Right cardiac atrium (tissue), 5 donors: ENCODE measurements at regions not wholly inside any gene's neighbourhood (a gene's known extent, or its start where the extent isn't known, plus 50 kb on each side); places are given as distances from the start of the nearest gene placed in this dataset.
A peak's percentile ranks its signal among the peaks of the same experiment; 100 is the strongest.

Source experiments
- ATAC-seq, 2 donors: fragments of 200-7000 bp; cut with Tn5 transposase; one replicate each; pipeline versions ENCODE4 v1.8.0 to v1.9.1; 2020; ENCODE audit warnings: moderate library complexity in 2 of 2, mild to moderate bottlenecking in 1 of 2
- DNase-seq, 3 donors: peaks; one replicate each; pipeline ENCODE4 v3.0.0-alpha.2; 2020
- H3K27ac ChIP-seq: one replicate; pipeline ENCODE4 v1.5.1; 2013; ENCODE audit warnings: mild to moderate bottlenecking, low read length, control low read depth, moderate library complexity
- H3K27me3 ChIP-seq: one replicate; pipeline ENCODE4 v1.6.1; 2013; ENCODE audit not compliant: control insufficient read depth, insufficient read depth
- H3K4me1 ChIP-seq: one replicate; pipeline ENCODE4 v1.6.1; 2013; ENCODE audit warnings: low read length; ENCODE audit not compliant: control insufficient read depth, insufficient read depth
- H3K4me3 ChIP-seq: one replicate; pipeline ENCODE4 v1.5.1; 2013; ENCODE audit warnings: low read length, control low read depth
- H3K9me3 ChIP-seq: one replicate; pipeline ENCODE4 v1.6.1; 2013; ENCODE audit warnings: low read length; ENCODE audit not compliant: control insufficient read depth
- WGBS: extraction: QIAGEN DNeasy Blood & Tissue Kit; methylation state at CpG from one replicate; pipeline ENCODE4 v1.1.7; 2013; 5-methylcytosine and 5-hydroxymethylcytosine counted together
- intact Hi-C, 4 donors: fragments of 100-400 bp; cut with DNase I; formaldehyde crosslinking; loops; one replicate each; pipeline versions ENCODE4 v1.11.0 to v1.14.0; 2022 to 2023
- donor health status: healthy with polysubstance abuse.
- donor health status: DM: no; HTN: yes; CAD: no.
- donor health status: DM: no; HTN: no; CAD: no.
- donor health status: DM: no; HTN: yes; CAD: no; lungs with severe emphysema.
- donor health status: DM: yes; HTN: yes; CAD: no.

GRCh38 chr2:71934595-71935261, 212.9 kb downstream of the CYP26B1 start:
- Histone ChIP-seq H3K27ac (peak overlapping the region; percentile 92), H3K4me1 (peaks cover 6% of the 10 kb centered on the region), H3K9me3 (no peaks in the 10 kb centered on the region), H3K4me3 (no peak overlapping the region), H3K27me3 (no peaks in the 10 kb centered on the region)
- WGBS, result 51% methylated on average over 4 of the region's 4 CpGs
- intact Hi-C loops, result loop anchor here in 2 of 4 donors (5.0 to 10.0 kb wide), 2 partner anchors 130 to 203 kb away; no protein-coding TSS in a partner anchor
- DNase-seq, result peak; percentile 82 to 89 (median 84)
- peak; percentile 81 to 84 for ATAC-seq

- Histone ChIP-seq H3K4me3 (no peak overlapping the region), H3K4me1 (peaks cover 5% of the 10 kb centered on the region), H3K27ac (peak overlapping the region; percentile 39), H3K9me3 (no peaks in the 10 kb centered on the region), H3K27me3 (no peaks in the 10 kb centered on the region)
- intact Hi-C loops, result loop anchor here in 1 of 4 donors (10.0 kb wide), 1 partner anchor 129 kb away; no protein-coding TSS in a partner anchor
- no peak for DNase-seq
- ATAC-seq, result no peak
- WGBS, result 93% methylated on average over 2 of the region's 2 CpGs
Observed at GRCh38 chr2:71934320-71934593, 213.4 kb downstream of the CYP26B1 start.

- H3K4me1 ChIP-seq, result peaks cover 2% of the 10 kb centered on the region
- no peaks in the 10 kb centered on the region for H3K9me3 ChIP-seq
- no peak overlapping the region for H3K4me3 ChIP-seq
- DNase-seq, result peak in 1 of 3 donors; percentile 50
- H3K27me3 ChIP-seq, result no peaks in the 10 kb centered on the region
- WGBS, result 74% methylated on average over 8 of the region's 8 CpGs
- H3K27ac ChIP-seq, result peak overlapping the region; percentile 39
- intact Hi-C loops, result loop anchor here in 1 of 4 donors (10.0 kb wide), 1 partner anchor 129 kb away; no protein-coding TSS in a partner anchor
- no peak for ATAC-seq
Observed at GRCh38 chr2:71933467-71934319, 214.0 kb downstream of the CYP26B1 start.

- Histone ChIP-seq H3K27me3 (no peaks in the 10 kb centered on the region), H3K4me3 (no peak overlapping the region), H3K9me3 (no peaks in the 10 kb centered on the region), H3K4me1 (peaks cover 2% of the 10 kb centered on the region), H3K27ac (no peak overlapping the region)
- peak in 1 of 3 donors; percentile 38 for DNase-seq
- WGBS, result 91% methylated on average over 13 of the region's 13 CpGs
- ATAC-seq, result no peak
- intact Hi-C loops, result loop anchor here in 1 of 4 donors (10.0 kb wide), 1 partner anchor 128 kb away; no protein-coding TSS in a partner anchor
Observed at GRCh38 chr2:71932780-71933466, 214.7 kb downstream of the CYP26B1 start.

- 93% methylated on average over 13 of the region's 13 CpGs for WGBS
- DNase-seq, result peak in 1 of 3 donors; percentile 58
- intact Hi-C loops, result loop anchor here in 1 of 4 donors (10.0 kb wide), 1 partner anchor 127 kb away; no protein-coding TSS in a partner anchor
Observed at GRCh38 chr2:71932037-71932779, 215.5 kb downstream of the CYP26B1 start.

GRCh38 chr2:71930049-71930681, 217.5 kb downstream of the CYP26B1 start:
- Histone ChIP-seq H3K9me3 (no peaks in the 10 kb centered on the region), H3K4me3 (no peak overlapping the region), H3K27ac (no peak overlapping the region), H3K4me1 (peaks cover 2% of the 10 kb centered on the region), H3K27me3 (no peaks in the 10 kb centered on the region)
- ATAC-seq, result no peak
- DNase-seq, result peak in 1 of 3 donors; percentile 47
- 75% methylated on average over 12 of the region's 12 CpGs for WGBS
- intact Hi-C loops, result loop anchor here in 1 of 4 donors (10.0 kb wide), 1 partner anchor 125 kb away; no protein-coding TSS in a partner anchor

More at GRCh38 chr2:71932037-71932779, 215.5 kb downstream of the CYP26B1 start:
- H3K27me3 ChIP-seq, result no peaks in the 10 kb centered on the region
- H3K27ac ChIP-seq, result no peak overlapping the region
- H3K9me3 ChIP-seq, result no peaks in the 10 kb centered on the region
- peaks cover 2% of the 10 kb centered on the region for H3K4me1 ChIP-seq
- H3K4me3 ChIP-seq, result no peak overlapping the region
- no peak for ATAC-seq

GRCh38 chr2:71929482-71929772, 218.2 kb downstream of the CYP26B1 start:
- intact Hi-C loops, result loop anchor here in 3 of 4 donors (10.0 kb wide), 2 partner anchors 215 to 815 kb away; partner anchors contain the start of gene CYP26B1 (in 1 of the 3)
- H3K27me3 ChIP-seq, result no peaks in the 10 kb centered on the region
- WGBS, result 63% methylated on average over 2 of the region's 2 CpGs
- H3K4me1 ChIP-seq, result peaks cover 2% of the 10 kb centered on the region
- peak in 1 of 3 donors; percentile 10 for DNase-seq
- H3K27ac ChIP-seq, result no peak overlapping the region
- H3K9me3 ChIP-seq, result no peaks in the 10 kb centered on the region
- no peak for ATAC-seq
- no peak overlapping the region for H3K4me3 ChIP-seq

- H3K27me3 ChIP-seq, result no peaks in the 10 kb centered on the region
- intact Hi-C loops, result loop anchor here in 3 of 4 donors (10.0 kb wide), 2 partner anchors 216 to 816 kb away; partner anchors contain the start of gene CYP26B1 (in 1 of the 3)
- H3K4me1 ChIP-seq, result peaks cover under 1% of the 10 kb centered on the region
- ATAC-seq (no peak), DNase-seq (peak in 1 of 3 donors; percentile 13)
- WGBS, result 93% methylated on average over 11 of the region's 11 CpGs
- no peak overlapping the region for H3K4me3 ChIP-seq
- H3K27ac ChIP-seq, result no peak overlapping the region
- no peaks in the 10 kb centered on the region for H3K9me3 ChIP-seq
Observed at GRCh38 chr2:71928734-71929481, 218.8 kb downstream of the CYP26B1 start.
